ENCODE measurements at regions not wholly inside any gene's neighbourhood (a gene's known extent, or its start where the extent isn't known, plus 50 kb on each side); places are given as distances from the start of the nearest gene placed in this dataset.

- no peak for TF ChIP-seq CTCF (conservative IDR thresholded peaks at IDR 0.05 in 1 of 2, IDR thresholded peaks at IDR 0.05 in 1 of 2; ENCODE audit: low read depth in 1 of 2, low read length in 2 of 2)
- no peak for TF ChIP-seq EZH2 (IDR thresholded peaks at IDR 0.05; ENCODE audit: low read length, missing control alignments)
Observed at GRCh38 chr3:1752205-1752604, 346.5 kb upstream of the CNTN4 start.

Data from fibroblast of lung (primary cell).